Caki2 (cell line): ENCODE measurements at regions not wholly inside any gene's neighbourhood (a gene's known extent, or its start where the extent isn't known, plus 50 kb on each side); places are given as distances from the start of the nearest gene placed in this dataset.
"Not testable (repeated sequence)": the region's sequence is repeated elsewhere in the genome, so short reads cannot be mapped to it uniquely, and the experiment has no call there.

Experiments used
- DNase-seq: peaks from one replicate; pipeline ENCODE4 v3.0.0-alpha.2; 2015; ENCODE audit warnings: low read depth
- in situ Hi-C: cut with HindIII; loops from 2 replicates; pipeline ENCODE4 v1.10.0; 2016; ENCODE audit warnings: low sequenced_read_pairs, low pct_unique_long_range_greater_than_20kb, mixed read lengths

DNA sequence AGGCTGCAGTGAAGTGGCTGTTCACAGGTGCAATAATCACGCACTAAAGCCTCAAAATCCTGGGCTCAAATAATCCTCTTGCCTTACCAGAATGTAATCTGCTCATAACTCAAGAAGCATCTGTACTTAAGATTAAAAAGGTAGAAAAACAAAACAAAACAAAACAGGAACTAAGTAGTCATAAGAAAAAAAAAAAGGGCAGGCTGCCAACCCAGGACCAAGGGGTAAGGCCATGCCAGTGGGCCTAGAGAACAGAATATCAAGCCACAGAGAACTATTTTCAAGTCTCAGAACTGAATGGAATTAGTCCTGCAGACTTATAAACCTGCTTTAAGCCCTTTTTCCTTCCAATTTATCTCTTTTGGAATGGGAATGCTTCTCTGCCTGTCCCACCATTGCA lies 64.8 kb upstream of the TBC1D3K start:
- DNase-seq = no peak
- in situ Hi-C loops = no loop called here

DNA sequence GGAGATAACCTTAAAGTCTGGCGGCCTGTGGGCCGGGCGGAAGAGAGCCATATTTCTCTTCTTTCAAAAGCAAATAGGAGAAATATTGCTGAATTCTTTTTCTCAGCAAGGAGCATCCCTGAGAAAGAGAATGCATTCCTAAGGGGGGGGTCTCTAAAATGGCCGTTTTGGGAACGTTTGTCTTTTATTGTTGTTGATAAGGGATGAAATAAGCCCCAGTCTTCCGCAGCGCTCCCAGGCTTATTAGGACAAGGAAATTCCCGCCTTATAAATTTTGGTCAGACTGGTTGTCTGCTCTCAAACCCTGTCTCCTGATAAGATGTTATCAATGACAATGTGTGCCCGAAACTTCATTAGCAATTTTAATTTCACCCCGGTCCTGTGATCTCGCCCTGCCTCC lies 65.8 kb upstream of the TBC1D3K start:
- in situ Hi-C loops, DNase-seq: not testable (repeated sequence)

DNA sequence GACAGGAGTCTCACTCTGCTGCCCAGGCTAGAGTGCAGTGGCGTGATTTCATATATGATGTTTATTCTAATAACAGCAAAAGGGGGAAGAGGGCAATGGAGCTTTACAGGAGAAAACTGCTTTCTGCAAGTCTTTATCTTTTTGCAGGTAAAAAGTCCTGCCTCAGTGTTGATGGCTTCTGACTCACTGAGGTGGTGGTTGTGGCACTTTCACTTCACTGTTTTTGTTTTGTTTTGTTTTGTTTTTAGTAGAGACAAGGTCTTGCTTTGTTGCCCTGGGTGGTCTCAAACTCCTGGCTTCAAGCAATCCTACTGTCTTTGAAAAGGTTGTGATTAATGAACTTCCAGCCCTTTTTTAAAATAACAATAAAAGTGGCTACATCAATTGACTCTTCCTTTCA lies 68.0 kb upstream of the TBC1D3K start:
- in situ Hi-C loops = no loop called here
- DNase-seq = no peak

DNA sequence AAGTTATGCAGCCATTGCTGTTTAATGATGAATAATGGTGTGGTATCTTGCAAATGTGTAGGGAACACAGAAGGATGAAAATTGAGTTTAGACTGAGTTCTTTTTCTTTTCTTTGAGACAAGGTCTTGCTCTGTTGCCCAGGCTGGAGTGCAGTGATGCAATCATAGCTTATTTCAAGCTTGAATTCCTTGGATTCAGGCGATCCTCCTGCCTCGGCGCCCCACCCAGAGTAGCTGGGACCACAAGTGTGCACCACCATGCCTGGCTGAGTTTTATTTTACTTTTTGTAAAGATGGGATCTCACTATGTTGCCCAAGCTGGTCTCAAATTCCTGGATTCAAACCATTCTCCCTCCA lies 74.6 kb upstream of the TBC1D3K start:
- no peak for DNase-seq
- in situ Hi-C loops = no loop called here

DNA sequence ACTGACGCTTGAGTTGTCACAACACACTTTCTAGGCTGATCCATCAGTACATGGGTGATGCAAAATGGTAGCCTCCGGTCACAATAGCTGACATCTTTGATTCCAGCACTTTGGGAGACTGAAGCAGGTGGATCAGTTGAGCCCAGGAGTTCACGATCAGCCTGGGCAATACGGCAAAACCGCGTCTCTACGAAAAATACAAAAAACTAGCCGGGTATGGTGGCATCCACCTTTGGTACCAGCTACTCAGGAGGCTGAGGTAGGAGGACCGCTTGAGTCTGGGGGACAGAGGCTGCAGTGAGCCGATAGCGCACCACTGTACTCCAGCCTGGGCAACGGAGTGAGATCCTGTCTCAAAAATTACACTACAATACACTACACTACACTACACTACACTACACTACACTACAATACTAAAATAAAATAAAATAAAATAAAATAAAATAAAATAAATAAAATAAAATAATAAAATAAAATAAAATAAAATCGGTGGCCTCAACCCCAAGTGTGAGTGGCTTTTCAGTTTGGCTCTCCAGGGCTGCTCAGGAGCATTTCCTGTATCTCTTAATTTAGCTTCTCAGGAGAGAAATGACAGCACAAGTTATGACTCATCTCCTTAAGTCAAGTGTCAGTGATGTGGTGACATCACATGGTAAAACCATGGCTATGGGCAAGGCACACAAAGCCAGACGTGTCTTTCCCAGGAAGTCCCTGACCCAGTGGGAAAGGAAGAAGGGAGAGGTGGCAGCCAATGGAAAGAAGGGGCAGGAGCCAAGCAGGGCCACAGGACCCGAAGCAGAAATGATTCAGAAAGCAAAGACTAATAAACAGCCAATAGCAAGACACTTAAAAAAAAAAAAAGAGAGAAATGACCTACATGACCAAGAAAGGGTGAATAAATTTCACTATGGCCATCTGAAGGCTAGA lies 75.3 kb upstream of the TBC1D3K start:
- peak; percentile 99 for DNase-seq
- in situ Hi-C loops = no loop called here

DNA sequence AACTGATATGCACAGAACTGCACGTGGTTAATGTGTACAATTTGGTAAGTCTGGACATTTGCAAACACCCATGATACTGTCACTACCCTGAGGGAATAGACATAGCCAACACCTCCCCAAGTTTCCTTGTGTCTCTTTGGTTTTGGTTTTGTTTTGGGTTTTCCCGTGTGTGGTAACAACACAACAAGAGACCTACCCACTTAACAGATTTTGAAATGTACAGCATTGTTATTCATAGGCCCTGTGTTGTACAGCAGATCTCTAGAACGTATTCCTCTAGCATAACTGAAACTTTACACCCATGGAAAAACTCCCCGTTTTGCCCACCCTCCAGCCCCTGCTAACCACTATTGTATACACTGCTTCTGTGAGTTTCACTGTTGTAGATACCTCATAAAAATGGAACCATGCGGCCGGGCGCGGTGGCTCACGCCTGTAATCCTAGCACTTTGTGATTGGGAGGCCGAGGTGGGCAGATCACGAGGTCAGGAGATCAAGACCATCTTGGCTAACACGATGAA lies 76.3 kb upstream of the TBC1D3K start:
- in situ Hi-C loops = no loop called here
- DNase-seq = no peak

DNA sequence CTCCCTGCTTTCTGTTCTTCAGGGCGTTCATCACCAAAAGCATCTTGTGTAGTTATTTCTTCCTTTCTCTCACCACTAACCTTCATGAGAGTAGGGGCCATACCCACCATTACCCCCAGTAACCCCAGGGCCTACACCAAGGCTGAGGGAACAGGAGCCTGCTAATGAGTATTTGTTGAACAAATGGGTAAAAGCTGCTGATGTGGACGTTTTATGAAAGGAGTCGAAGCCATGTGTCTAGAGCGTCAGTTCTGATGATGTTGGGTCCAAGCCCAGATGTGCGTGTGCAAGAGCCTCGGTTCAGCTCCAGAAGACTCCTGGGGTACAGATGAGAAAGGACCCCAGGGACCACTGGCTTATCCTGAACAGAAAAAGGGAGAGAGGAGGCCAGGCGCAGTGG lies 77.1 kb upstream of the TBC1D3K start:
- in situ Hi-C loops = no loop called here

DNA sequence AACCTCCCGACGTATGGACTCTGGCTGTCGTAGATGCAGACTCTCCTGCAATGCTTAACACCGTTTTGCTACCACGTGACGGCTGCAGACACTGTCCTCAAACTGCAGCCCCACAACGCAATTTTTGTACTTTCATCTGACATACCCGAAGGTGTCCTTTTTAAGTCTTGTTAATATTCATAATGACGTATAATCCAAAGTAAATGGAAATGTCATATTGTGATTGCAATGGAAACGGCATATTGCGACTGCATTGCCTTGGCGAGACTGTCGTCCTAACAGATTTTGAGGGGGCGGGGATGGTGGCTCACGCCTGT lies 79.3 kb upstream of the TBC1D3K start:
- no peak for DNase-seq
- in situ Hi-C loops = no loop called here

More for the DNA sequence above, 77.1 kb upstream of the TBC1D3K start:
- DNase-seq = no peak

DNA sequence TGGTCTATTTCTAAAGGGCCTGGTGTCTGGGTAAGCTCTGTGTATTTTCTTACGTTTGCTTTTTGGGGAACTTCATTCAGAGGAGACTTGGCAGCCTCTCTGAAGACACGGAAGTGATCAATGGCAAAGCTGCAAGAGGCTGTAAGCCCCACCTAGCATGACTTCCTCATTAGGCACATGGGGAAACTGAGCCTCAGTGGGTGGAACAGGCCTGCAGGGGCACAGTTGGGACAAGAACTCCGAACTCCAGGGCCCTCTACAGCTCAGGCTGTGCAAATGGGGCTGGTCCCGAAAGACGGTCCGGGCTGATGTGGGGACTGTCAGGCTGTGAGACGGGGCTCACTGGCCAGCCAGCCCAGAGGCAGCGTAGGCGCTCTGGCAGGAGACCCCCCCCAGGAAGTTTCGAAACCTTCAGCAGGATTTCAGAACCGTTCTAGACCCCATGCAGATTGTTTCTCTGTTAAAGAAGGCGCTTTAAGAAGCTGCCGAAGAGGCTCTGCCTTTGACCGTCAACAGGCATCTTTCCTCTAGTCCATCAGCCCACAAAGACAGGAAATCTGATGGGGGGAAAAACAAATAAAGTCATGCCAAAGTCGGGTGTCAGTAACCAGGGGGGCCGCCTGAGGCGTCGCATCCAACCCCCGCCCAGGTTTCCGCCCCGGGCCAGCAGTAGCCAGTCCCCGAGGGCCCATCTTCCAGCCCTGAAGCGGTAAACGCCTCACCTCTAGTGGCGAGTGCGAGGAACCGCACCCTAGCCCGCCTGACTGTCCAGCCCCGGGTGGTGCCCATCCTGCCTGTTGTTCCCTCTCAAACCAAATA lies 79.8 kb upstream of the TBC1D3K start:
- DNase-seq = no peak
- in situ Hi-C loops = no loop called here

DNA sequence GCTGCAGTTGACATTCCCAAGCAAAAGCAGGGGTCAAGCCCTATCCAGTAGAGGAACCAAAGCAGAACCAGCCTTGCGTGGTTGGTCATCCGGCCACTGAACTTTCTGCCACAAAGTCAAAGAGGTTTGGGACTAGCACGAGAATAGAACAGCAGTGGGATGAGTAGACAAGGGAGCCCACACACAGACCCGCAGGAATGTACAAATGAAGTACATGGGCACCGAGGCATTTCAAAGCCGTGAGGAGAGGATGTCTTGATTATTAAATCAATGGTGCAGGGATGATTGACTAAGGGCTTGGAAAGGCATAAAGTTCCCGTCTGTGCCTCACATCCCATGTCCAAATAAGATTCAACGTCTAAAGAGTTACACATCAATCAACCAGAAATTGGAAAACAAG lies 81.8 kb upstream of the TBC1D3K start:
- in situ Hi-C loops = no loop called here
- DNase-seq = peak; percentile 91

DNA sequence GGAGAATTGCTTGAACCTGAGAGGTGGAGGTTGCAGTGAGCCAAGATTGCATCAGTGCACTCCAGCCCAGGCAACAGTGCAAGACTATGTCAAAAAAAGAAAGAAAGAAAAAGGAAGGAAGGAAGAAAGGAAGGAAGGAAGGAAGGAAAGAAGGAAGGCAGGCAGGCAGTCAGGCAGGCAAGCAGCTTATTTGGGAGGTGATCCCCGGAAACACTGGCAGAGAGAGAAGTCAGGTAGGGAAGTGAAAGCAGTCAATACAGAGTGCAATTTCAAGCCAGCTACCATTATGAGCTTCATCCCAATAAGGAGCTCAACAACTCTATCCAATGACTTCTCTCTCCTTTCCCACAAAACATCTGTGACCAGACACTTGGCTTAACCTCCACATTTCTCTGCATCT lies 83.0 kb upstream of the TBC1D3K start:
- in situ Hi-C loops = no loop called here

DNA sequence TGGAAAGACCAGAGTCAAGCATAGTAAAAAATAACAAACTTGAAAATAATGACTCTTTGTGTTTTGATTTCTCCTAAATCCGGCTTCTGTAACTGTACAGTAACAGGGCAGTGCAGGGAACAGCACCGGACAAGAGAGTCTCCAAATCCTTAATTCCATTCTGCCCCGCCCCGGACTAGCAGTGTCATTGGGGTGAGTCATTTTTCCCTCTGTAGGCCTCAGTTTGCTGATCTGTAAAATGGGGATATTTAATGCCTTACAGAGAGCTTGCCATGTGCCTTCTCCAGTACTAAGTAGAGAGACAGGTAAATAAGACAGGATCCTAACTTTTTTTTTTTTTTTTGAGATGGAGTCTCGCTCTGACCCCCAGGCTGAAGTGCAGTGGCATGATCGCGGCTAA lies 83.6 kb upstream of the TBC1D3K start:
- in situ Hi-C loops = no loop called here
- DNase-seq = no peak

More for the DNA sequence above, 83.0 kb upstream of the TBC1D3K start:
- no peak for DNase-seq

DNA sequence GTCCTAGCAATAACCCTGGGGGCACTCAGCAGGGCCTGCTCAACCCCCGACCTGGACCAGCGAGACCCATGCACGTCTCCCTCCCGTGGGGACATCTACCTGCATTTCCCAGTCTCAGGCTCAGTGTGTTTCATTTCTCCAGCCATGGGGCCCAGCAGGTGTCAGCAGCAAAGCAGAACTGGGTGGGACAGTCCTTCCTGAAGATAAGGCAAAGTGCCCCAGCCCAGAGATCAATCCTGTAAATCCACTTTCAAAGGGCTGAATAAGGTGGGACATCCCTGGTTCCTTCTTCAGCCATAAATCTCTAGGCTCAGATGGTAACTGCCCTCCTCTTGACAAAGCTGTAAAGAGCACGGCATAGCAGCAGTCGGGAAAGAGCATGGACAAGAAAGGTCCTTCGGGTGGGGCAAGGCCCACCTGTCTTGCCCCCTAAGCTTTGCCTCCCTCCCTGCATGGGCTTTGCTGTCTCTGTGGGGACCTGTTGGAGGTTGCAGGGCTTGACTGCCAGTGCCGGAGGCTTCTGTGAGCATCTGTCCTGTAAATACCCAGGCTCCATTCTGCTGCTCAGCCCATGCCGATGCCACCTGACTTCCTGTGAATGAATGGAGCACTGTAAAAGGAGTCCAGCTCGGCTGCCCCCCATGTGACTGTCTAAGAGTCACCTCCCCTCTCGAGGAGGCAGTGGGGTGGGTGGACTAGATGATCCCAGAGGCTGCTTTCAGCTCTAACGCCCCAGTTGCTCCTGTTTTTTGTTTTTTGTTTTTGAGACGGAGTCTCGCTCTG lies 84.8 kb upstream of the TBC1D3K start:
- no peak for DNase-seq
- in situ Hi-C loops = no loop called here

DNA sequence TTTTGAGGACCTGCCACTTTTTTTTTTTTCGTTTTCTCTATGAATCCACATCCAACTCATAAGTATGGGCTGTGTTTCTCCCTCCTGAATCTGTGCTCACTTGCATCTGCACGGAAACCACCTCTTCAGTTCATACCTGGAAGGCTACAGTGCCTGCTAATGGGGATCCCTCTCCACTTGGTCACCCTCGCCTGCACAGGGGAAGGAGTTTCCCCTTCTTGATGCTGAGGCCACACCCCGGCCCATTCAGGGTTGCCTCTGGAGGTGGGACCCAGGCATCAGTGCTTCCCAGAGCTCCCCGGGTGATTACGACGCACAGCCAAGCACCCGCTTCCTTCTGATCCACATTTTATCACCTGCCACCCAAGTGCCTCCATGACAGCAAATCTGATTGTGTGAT lies 85.9 kb upstream of the TBC1D3K start:
- in situ Hi-C loops = no loop called here
- DNase-seq = no peak

DNA sequence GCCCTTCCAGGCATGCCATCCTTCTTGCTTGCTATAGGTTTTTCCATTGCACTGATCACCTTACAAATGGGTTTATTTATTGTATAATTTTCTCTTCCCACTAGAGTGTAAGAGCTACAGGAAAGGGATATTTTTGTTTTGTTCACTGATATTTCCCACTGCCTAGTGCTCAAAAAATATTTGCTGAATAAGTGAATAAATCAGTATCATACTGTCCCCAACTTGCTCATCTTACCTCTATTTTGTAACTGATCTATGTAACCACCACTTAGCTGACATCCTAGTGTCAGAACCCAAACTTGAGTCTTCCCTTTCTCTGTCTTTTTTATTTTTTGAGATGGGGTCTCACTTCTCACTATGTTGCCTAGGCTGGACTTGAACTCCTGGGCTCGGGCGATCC lies 87.6 kb upstream of the TBC1D3K start:
- DNase-seq = no peak
- in situ Hi-C loops = no loop called here

DNA sequence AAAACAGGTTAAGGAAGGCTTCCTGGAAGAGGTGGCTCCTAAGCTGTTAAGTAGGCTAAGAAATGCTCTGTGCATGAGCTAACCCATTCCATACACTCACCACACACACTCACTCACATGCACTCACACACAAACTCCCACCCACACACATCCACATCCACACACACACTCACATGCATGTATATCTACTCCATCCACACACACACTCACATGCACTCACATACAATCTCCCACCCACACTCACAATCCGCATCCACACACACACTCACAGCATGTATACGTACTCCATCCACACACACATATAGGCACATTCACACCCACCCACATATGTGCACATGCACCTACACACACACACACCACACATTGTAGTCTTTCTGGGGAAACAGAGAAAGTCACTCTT lies 89.3 kb upstream of the HNF1B start:
- no peak for DNase-seq
- in situ Hi-C loops = no loop called here

DNA sequence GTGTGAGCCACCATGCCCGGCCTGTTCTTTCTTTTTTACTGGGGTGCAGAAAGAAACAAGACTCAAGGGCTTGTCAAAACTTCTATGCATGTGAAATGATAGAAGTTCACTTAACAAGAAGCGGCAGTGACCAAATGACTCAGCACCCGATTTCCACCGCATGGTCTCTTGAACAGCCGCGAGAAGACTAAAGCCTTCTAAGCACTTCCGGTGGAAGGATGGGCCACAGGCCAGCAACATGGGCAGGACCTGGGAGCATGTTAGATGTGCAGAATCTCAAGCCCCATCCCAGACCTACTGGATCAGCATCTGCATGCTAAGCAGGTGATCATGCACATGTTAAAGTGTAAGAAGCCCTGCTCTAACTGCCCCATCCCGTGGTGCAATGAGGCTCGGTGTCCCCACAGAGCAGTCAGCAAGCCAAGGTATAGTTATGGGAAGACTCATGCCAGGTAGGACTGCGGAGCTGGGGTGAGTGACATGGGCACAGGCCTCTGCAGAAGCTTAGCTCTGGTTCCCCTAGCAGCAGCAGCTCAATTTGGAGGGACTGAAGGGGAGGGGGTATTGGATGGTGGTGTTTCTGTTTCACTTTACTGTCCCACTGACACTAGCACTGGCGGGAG lies 88.5 kb upstream of the HNF1B start:
- no peak for DNase-seq
- in situ Hi-C loops = no loop called here

DNA sequence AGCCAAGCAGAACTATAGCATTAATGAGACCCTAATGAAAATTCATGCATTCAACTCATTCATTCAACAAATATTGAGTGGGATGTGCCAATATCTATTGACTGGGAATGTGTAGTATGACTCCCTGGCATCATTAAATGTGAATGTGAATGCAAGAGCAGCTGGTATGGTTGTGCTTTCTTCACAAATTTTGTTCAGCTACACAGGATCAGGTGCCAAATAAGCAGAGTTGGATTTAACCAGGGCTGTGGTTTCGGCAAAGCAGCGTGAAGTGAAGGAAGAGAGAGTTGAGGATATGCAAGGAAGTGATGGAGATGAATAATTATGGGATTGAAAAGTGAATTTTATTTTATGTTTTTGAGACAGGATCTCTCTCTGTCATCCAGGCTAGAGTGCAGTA lies 87.1 kb upstream of the HNF1B start:
- no peak for DNase-seq
- in situ Hi-C loops = no loop called here
